NCI-H345 treated with DMSO at 0.1 percent for 48 hours (cell line): ENCODE measurements at regions not wholly inside any gene's neighbourhood (a gene's known extent, or its start where the extent isn't known, plus 50 kb on each side); places are given as distances from the start of the nearest gene placed in this dataset.

Experiments
- DNase-seq: peaks from one replicate; lab custom pipeline; 2025; ENCODE audit not compliant: unreplicated experiment; lab: John Stamatoyannopoulos, UW

DNA sequence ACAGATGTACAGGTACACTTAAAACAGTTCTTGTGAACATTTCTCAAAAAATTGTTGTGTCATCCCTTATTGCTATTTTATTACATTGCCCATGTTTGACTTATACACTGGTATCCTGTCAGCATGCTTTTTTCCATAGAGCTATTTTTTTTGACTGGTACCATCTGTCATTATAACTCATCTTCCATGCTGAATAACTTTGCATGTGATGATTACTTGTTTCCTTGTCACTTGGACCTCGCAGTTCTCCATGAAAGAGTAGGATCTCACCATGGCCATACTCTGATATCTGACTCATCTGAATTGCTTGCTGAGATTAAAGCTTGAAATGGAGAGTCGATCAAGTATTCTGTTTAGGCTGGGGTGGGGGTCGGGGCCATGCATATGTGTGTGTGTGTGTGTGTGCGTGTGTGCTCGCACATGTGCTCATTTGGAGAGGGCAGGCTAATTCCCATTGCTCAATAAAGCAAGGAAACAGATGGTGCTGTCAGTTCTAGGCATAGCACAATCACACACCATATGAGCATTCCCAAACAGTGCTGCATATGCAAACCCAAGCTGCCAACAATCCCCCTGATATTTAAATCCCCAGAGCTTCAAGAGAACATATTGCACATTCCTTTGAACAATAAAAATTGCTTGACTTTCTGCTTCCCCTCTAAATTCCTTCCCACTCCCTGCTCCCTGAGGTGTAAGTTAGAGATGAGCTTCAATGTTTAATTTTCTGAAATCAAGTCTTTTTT is 62.9 kb downstream of the NHLRC3 start:
- no peak for DNase-seq

DNA sequence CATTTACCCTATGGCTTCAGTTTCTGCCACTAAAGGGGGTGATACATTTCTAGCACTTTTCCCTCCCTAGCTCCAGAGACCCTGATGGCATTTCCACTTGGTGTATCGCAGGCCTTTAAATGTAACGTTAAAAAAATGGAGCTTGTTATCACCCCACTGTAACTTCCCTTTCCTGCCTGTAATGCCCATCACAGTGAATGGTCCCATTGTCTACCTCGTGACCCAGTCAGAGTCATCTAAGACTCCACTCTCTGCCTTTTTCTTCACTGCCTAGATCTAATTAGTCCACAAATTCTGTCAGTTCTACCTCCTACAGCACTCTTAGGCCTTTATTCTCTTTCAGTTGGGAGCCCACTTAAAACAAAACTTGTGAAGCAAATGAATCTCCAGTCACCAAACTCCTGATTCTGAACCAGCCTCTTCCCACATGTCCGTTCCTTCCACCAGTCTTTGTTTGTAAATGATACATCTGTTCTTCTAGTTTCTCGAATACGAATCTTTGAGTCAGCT is 64.8 kb downstream of the NHLRC3 start:
- no peak for DNase-seq

DNA sequence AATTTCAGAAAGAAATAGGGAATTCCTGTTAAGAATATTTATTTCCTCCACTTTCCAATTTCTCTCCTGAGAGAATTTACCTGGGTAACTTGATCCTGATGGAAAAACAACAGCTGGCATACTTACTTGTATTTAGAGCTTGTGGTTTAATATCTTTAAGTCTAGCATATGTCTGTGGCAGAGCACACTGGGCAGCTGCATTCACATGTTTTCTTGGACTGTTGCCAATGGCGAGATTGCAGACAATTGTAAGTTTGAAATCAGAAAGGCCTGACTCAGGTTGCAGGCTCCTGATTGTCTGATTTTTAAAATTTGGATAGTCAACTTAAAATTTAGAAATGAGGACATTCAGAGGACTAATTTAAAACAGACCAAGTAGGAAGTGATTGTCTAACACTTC is 66.9 kb downstream of the NHLRC3 start:
- peak; percentile 40 for DNase-seq

- peak; percentile 89 for DNase-seq
These were observed 68.2 kb downstream of the NHLRC3 start for GRCh38 chr13:39106216-39107005.

- DNase-seq = peak; percentile 38
These were observed 69.3 kb downstream of the NHLRC3 start for GRCh38 chr13:39107561-39107960.

- no peak for DNase-seq
These were observed 70.5 kb downstream of the NHLRC3 start for GRCh38 chr13:39108783-39109182.

- DNase-seq = no peak
These were observed 72.4 kb downstream of the NHLRC3 start for GRCh38 chr13:39110518-39111097.

DNA sequence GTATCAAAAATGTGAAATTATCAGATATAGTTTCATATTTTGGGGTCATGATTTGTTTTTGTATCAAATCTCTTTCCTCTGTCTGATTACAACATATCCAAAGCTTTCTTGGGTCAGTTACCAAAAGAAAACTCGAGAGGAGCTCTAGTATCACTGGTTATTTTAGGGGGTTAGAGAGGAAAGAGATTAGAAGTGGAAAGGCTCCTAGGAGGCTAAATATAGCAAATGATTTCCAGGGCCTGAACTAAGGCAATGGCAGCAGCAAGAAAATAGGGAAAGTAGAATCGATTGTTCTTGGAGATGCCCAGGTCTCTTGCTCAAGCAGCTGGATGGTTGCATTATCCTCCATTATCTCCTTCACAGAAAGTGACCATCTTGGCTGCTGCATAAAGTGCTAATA is 72.9 kb downstream of the NHLRC3 start:
- no peak for DNase-seq

DNA sequence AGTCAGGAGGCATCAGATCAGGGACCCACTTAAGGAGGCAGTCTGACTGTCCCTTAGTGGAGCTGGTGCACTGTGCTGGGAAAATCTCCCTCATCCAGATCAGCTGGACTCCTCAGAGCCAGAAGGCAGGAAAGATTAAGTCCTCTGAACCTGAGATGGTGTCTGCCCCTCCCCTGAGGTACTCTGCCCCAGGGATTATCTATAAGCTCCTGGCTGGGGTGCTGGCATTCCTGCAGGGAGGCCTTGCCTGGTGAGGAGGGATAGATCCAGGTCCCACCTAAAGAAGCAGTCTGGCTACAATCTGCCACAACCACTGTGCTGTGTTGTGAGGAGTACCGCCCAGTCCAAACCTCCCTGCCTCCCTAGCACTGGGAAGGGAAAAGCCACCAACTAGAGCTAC is 81.2 kb downstream of the NHLRC3 start:
- DNase-seq = no peak

GRCh38 chr13:39123578-39123977 is 85.3 kb downstream of the NHLRC3 start:
- DNase-seq = no peak

- DNase-seq = peak; percentile 24
These were observed 91.0 kb downstream of the NHLRC3 start for GRCh38 chr13:39129213-39129612.

GRCh38 chr13:39130301-39130700 is 92.0 kb downstream of the NHLRC3 start:
- peak; percentile 69 for DNase-seq

- DNase-seq = no peak
These were observed 94.3 kb downstream of the NHLRC3 start for GRCh38 chr13:39132286-39133230.

- DNase-seq = no peak
These were observed 95.5 kb downstream of the NHLRC3 start for GRCh38 chr13:39133781-39134180.

DNA sequence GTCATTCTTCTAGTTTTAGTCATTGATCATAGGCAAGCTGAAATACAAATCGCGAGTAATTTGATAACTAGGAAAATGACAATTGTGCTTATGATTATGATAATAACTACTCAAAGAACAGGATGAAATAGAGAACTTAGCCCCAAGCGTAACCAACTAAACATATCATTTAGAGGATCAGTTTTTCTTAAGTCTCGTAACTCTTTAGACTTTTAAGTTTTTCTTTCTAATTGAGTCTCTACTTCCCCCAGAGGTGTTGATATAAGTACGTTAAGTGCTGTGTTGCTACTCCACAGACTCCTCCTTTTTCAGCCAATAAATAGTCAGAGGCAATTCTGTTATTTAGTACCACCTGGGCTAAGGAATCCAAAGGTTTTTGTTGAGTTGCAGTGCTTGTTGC is 96.3 kb downstream of the NHLRC3 start:
- no peak for DNase-seq

GRCh38 chr13:39144391-39144790 is 106.1 kb downstream of the NHLRC3 start:
- DNase-seq = no peak

DNA sequence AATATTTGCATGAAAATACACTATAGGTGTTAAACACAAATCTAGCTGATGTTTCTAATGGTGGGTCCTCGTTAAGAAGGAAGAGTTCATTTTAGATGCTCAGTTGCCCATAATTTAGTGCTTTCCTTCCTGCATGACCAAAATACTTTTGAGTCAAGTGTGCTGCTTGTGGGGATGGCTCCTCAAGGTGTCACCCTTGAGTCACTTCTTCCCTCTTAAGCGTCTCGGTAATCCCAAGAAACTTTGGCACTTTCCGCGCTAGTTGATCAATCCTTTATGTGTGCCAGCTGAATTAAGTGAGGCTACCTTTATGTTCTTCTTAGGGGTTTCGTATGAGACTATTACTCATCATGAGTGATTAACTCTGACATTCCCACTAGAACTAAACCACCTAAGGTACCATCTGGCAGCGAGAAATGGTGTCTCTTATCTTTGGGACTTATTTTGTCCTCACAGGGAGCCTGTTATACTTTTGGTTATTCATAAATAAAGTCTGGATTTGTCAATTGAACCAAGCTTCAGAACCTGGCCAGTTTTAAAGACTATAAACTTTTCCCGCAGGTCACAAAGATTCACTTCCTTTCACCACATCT is 106.8 kb downstream of the NHLRC3 start:
- DNase-seq = no peak

DNA sequence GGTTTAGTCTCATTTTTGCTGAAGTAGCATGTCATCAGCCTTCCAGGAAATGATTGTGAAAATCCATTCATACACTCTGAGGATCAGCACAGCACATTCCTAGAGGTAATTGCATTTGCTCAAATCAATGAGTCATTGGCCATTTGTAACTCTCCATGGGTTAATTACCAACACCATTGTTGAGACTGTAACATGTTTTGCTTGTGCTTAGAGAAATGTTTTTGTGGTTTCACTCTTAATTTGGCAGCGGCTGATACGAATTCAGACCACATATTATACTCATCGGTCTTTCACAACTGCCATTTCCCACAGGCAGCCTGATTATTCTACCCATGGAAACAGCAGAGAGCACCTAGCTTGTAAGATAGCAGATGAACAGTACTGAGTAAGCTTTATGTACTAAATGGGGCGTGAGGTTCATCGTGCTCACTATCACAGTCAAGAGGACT is 110.3 kb downstream of the NHLRC3 start:
- peak; percentile 93 for DNase-seq

GRCh38 chr13:39149896-39150295 is 111.6 kb downstream of the NHLRC3 start:
- no peak for DNase-seq

DNA sequence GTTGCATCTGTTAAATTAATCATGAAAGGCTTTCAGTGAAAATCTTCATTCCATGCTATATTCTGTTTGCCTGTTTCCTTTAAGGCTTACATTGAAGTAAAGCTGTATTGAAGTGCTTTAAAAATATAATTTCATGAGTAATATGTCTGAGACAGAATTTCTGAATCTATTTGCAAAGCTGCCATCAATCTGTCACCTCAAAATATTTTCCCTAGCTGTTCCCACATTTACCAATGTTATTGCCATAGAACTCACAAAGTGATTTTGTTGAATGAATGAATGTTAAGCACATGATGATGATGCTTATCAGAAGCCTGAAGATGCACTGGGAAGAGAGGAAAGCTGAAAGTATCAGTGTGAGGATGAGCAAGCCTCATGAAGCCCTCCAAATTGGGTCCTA is 115.8 kb downstream of the NHLRC3 start:
- no peak for DNase-seq
